Nephron progenitor cell (in vitro differentiated cells): ENCODE measurements at regions not wholly inside any gene's neighbourhood (a gene's known extent, or its start where the extent isn't known, plus 50 kb on each side); places are given as distances from the start of the nearest gene placed in this dataset.
A peak's percentile ranks its signal among the peaks of the same experiment; 100 is the strongest.

Source experiments
- DNase-seq: peaks from one replicate; pipeline ENCODE4 v3.0.0; 2021
- H3K27ac Mint-ChIP-seq: 2 replicates; pipeline ENCODE4 v1.8.0; 2021; ENCODE audit warnings: mild to moderate bottlenecking, moderate library complexity, mixed read lengths
- H3K27me3 Mint-ChIP-seq: 2 replicates; pipeline ENCODE4 v1.8.0; 2021; ENCODE audit warnings: mild to moderate bottlenecking, low read depth, mixed read lengths; ENCODE audit not compliant: poor library complexity
- H3K36me3 Mint-ChIP-seq: 2 replicates; pipeline ENCODE4 v1.8.0; 2021; ENCODE audit warnings: low read depth, mixed read lengths
- H3K4me1 Mint-ChIP-seq: 2 replicates; pipeline ENCODE4 v1.8.0; 2021; ENCODE audit warnings: mixed read lengths
- H3K4me3 Mint-ChIP-seq: 2 replicates; pipeline ENCODE4 v1.8.0; 2021; ENCODE audit warnings: mild to moderate bottlenecking, moderate library complexity, mixed read lengths
- H3K9me3 Mint-ChIP-seq: 2 replicates; pipeline ENCODE4 v1.8.0; 2021; ENCODE audit warnings: mild to moderate bottlenecking, moderate library complexity, mixed read lengths
- TF ChIP-seq, protein P1 (sequence below): fragments of 200-600 bp; sonication (generic); IDR thresholded peaks from 2 replicates; pipeline ENCODE4 v1.5.0; 2021; ENCODE audit warnings: antibody characterized with exemption

GRCh38 chr4:3348621-3349020, 55.8 kb downstream of the RGS12 start:
- Mint-ChIP-seq H3K4me1 (peaks cover 9% of the 10 kb centered on the region), H3K4me3 (no peak overlapping the region), H3K36me3 (peaks cover 31% of the 10 kb centered on the region), H3K27ac (no peak overlapping the region), H3K9me3 (peaks cover 17% of the 10 kb centered on the region), H3K27me3 (no peaks in the 10 kb centered on the region)
- DNase-seq, result no peak
- TF ChIP-seq, protein P1, sequence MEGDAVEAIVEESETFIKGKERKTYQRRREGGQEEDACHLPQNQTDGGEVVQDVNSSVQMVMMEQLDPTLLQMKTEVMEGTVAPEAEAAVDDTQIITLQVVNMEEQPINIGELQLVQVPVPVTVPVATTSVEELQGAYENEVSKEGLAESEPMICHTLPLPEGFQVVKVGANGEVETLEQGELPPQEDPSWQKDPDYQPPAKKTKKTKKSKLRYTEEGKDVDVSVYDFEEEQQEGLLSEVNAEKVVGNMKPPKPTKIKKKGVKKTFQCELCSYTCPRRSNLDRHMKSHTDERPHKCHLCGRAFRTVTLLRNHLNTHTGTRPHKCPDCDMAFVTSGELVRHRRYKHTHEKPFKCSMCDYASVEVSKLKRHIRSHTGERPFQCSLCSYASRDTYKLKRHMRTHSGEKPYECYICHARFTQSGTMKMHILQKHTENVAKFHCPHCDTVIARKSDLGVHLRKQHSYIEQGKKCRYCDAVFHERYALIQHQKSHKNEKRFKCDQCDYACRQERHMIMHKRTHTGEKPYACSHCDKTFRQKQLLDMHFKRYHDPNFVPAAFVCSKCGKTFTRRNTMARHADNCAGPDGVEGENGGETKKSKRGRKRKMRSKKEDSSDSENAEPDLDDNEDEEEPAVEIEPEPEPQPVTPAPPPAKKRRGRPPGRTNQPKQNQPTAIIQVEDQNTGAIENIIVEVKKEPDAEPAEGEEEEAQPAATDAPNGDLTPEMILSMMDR, result no peak

DNA sequence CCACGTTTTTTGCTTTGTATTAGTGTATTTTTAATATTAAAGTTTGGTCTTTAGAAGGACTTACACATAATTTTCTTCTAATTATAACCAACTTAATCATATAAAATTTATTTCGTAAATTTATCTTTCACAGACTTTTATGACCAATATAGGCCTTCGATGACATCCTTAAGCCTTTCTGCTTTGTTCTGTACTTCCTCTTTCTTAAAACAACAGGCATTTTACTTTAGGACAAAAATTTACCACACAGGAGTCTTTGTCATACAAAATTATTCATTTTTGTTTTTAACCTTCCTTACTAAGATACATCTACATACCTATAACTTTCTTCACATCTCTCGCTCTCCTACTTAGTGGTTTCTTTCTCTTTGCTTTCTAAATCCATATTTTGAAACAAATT, 56.3 kb downstream of the RGS12 start:
- DNase-seq, result no peak
- Mint-ChIP-seq H3K27ac (no peak overlapping the region), H3K9me3 (peaks cover 17% of the 10 kb centered on the region), H3K36me3 (peaks cover 30% of the 10 kb centered on the region), H3K27me3 (no peaks in the 10 kb centered on the region), H3K4me1 (peaks cover 9% of the 10 kb centered on the region), H3K4me3 (no peak overlapping the region)
- TF ChIP-seq, protein P1, result no peak

- Mint-ChIP-seq H3K27ac (no peak overlapping the region), H3K36me3 (peaks cover 56% of the 10 kb centered on the region), H3K4me1 (peaks cover 4% of the 10 kb centered on the region), H3K4me3 (no peak overlapping the region), H3K9me3 (peaks cover 36% of the 10 kb centered on the region), H3K27me3 (no peaks in the 10 kb centered on the region)
- no peak for DNase-seq
- TF ChIP-seq, protein P1, result no peak
Measured at GRCh38 chr4:3351997-3352396, 59.2 kb downstream of the RGS12 start.

DNA sequence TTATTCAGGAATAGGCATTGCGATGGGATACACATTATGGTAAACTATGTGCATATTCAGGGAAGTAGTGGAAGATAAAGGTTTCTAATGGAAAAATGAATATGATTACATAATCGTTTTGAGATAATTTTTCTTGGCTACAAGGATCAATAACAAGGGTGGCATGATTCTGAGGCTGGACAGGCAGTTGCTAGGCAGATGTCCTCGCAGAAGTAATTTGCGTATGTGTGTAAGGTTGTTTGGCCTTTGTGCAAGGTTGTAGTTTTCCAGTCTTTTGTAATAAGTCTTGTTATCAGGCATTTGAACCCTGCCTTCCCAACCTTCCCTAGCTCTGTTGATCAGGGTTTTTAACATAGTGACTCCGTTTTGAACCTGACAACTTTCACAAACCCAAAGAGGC, 59.7 kb downstream of the RGS12 start:
- peaks cover 4% of the 10 kb centered on the region for H3K4me1 Mint-ChIP-seq
- no peak overlapping the region for H3K27ac Mint-ChIP-seq
- DNase-seq, result no peak
- H3K9me3 Mint-ChIP-seq, result peaks cover 41% of the 10 kb centered on the region
- no peaks in the 10 kb centered on the region for H3K27me3 Mint-ChIP-seq
- peaks cover 61% of the 10 kb centered on the region for H3K36me3 Mint-ChIP-seq
- H3K4me3 Mint-ChIP-seq, result no peak overlapping the region
- TF ChIP-seq, protein P1, result no peak

GRCh38 chr4:3352941-3353594, 60.2 kb downstream of the RGS12 start:
- TF ChIP-seq, protein P1, result no peak
- peaks cover 4% of the 10 kb centered on the region for H3K4me1 Mint-ChIP-seq
- H3K27me3 Mint-ChIP-seq, result no peaks in the 10 kb centered on the region
- H3K4me3 Mint-ChIP-seq, result no peak overlapping the region
- no peak for DNase-seq
- peaks cover 46% of the 10 kb centered on the region for H3K9me3 Mint-ChIP-seq
- peak overlapping the region; percentile 51 for H3K27ac Mint-ChIP-seq
- H3K36me3 Mint-ChIP-seq, result peaks cover 66% of the 10 kb centered on the region

GRCh38 chr4:3353752-3354454, 61.1 kb downstream of the RGS12 start:
- Mint-ChIP-seq H3K27me3 (no peaks in the 10 kb centered on the region), H3K36me3 (peaks cover 72% of the 10 kb centered on the region), H3K9me3 (peaks cover 51% of the 10 kb centered on the region), H3K4me1 (no peaks in the 10 kb centered on the region), H3K27ac (no peak overlapping the region), H3K4me3 (no peak overlapping the region)
- no peak for DNase-seq
- TF ChIP-seq, protein P1, result no peak
